ENCODE measurements at regions not wholly inside any gene's neighbourhood (a gene's known extent, or its start where the extent isn't known, plus 50 kb on each side); places are given as distances from the start of the nearest gene placed in this dataset.

- DNase-seq: no peak
These were observed 222.9 kb upstream of the RIOK2 start for GRCh38 chr5:97405941-97406340.

- DNase-seq: no peak
These were observed 224.1 kb upstream of the RIOK2 start for GRCh38 chr5:97406946-97407676.

- DNase-seq: no peak
These were observed 225.3 kb upstream of the RIOK2 start for GRCh38 chr5:97408331-97408730.

DNA sequence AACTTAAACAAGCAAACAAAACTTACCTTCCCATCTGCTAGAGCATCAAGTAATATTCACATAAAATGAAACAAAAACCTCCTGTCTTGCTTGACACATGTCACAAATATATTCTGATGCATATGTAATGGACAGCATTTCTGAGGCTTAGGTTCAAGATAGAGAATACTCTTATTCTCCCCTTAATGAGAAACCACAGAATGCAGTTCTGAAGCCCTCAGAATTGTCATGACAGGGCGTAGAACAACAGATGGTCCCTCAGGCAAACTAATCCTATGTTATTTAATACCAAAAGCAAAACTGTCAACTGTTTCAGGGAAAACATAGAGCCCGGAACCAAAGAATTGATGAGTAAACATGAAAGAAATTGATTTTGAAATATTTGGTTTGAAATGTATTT lies 229.9 kb upstream of the RIOK2 start:
- DNase-seq: no peak

- no peak for DNase-seq
These were observed 234.9 kb upstream of the RIOK2 start for GRCh38 chr5:97417986-97418385.

DNA sequence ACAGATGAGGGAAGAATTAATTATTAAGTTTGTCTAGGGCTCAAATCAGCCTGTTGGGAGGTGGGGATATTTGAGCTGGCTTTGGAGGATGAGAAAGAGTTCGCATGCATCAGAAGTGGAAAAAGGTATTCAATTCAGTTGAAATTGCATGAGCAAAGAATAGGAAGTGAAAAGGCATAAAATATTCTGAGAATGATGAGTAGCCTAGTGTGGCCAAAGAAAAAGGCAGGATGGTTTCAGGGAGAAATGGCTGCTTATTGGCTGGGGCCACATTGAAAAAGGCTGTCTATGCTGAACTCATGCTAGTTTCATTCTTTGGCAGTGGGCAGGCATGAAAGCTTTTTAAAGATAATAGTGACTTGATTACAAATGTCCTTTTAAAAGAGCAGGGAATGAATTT lies 235.4 kb upstream of the RIOK2 start:
- no peak for DNase-seq

DNA sequence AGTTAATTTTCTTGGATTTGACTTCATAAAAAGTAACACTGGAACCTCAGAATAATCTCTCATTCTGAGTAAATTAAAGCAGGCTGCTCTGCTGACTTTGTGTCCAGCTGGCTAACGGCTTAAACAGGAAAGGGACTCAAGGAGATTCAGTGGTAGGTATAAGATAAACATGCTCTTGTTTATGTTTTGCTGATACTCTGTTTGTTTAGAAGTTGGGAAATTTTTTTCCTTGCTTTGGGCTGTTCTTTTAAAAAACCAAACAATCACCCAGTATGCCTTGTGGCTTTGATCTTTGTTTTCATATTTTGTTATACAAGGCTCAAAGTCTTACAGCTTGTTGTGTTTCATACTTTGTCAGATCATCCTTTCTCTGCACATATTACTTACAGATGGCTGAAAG lies 237.6 kb upstream of the RIOK2 start:
- DNase-seq: no peak

DNA sequence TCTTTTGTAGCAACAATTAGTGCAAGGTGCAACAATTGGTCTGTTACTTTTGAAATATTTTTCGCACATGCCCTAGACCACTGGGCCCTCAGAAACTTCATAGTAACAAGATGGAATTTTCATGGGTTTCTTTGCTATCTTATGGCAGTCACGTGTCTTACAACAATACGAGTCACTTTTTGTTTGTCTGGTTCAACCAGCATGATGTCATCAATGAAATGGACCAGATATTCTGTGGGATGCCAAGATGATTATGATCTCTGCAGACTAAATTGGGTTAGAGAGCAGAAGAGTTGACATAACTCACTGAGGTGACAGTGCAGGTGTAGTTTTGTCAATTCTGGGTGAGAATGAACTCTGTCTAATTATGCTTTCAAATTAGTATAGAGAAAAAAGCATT lies 239.6 kb upstream of the RIOK2 start:
- no peak for DNase-seq

- DNase-seq: no peak
These were observed 242.5 kb upstream of the RIOK2 start for GRCh38 chr5:97425511-97425910.

DNA sequence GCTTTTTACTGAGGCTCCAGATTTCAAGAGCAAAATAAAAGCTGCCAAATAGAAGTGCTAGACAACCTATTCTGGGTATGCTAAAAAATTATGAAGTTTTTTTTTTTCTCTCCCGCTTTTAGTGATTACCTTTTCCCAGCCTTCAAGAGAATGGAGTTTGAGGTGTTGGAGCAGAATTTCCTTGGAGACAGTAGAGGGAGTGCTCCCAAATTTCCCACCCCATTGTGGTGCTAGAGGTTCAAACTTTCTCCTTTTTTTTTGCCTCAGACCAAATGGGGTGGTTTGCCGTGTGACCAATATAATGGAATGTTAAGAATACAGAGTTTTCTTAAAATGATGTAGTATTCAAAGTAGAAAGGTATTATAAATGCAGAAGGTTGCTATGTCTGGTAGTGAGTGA lies 244.2 kb upstream of the RIOK2 start:
- DNase-seq: no peak

DNA sequence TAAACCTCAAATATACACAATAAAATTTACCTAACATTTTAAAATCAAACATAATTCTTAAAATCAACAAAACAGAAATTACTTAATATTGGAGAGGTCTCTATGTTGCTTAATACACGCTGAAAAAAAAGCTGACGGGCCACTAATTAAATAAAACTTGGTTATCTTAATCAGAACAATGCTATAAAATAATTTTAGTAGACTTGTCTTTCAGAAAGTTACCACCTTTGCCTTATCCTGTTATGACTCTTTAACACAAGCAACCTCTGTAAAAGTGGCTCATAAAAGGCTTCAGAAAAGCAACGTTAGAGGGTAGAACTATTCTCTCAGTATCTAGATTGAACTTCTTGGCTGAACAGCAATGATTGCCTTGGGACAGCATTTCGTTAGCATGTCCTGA lies 251.0 kb upstream of the RIOK2 start:
- no peak for DNase-seq

GRCh38 chr5:97436405-97436804 lies 253.4 kb upstream of the RIOK2 start:
- no peak for DNase-seq

GRCh38 chr5:97443740-97444139 lies 260.7 kb upstream of the RIOK2 start:
- DNase-seq: no peak

- no peak for DNase-seq
These were observed 266.1 kb upstream of the RIOK2 start for GRCh38 chr5:97449172-97449571.

DNA sequence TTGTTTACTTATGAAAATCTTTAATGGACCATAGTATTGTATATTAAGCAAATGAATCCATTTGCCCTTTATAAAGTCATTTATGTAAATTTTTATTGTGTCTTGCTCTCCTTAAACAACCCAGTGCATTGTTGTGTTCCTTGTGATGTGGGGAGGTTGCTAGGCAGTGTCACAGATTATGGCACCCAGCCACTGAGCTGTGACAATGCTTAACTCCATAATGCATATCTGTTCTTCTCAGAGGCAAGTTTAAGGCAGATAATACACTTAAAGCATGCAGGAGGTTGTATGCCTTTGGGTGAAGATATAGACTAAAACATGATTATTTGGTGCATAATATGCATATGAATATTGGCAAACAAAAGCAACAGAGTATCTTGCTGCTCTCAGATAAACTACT lies 269.6 kb upstream of the RIOK2 start:
- DNase-seq: no peak

GRCh38 chr5:97453263-97453662 lies 270.2 kb upstream of the RIOK2 start:
- DNase-seq: no peak

- no peak for DNase-seq
These were observed 271.0 kb upstream of the RIOK2 start for GRCh38 chr5:97454015-97454414.

DNA sequence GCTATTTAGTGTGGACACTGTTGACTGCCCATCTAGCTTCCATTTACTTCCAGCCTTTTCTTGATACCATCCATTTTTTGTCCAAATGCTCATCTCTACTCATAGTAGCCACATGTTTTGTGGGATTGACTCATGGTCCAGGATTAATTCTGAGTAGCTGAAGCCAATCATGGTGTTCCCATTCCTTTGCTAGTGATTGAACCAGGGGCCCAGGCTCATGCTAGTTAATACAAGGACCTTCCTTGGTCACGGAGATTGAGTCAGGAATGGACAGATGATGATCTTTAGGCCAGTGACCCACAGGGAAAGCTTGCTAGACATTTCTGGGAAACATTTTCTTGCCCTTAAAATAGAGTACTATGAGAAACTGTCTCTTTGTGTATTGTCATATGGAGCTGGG lies 272.9 kb upstream of the RIOK2 start:
- DNase-seq: no peak

- no peak for DNase-seq
These were observed 275.8 kb upstream of the RIOK2 start for GRCh38 chr5:97458851-97459250.

DNA sequence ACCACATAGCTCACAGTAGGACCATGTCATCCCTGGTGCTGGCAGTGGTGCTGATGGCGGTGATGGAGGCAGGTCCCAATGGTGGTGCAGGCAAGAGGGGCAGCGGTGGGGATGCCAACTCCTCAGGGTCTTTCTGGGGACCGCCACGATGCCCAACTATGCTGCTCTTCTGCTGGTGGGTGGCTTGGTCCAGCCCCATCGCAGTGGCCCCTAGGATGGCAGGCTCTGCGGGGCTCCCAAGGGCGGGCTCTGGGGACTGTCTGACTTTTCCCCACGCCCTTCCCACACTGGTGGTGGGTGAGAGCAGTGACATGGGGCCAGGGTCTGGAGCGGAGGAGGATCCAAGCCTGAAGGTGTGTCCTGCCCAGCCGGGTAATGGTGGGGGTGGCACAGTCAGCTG lies 288.9 kb upstream of the RIOK2 start:
- no peak for DNase-seq

GRCh38 chr5:97475847-97476246 lies 292.8 kb upstream of the RIOK2 start:
- no peak for DNase-seq

GRCh38 chr5:97476852-97477534 lies 293.9 kb upstream of the RIOK2 start:
- DNase-seq: no peak

DNA sequence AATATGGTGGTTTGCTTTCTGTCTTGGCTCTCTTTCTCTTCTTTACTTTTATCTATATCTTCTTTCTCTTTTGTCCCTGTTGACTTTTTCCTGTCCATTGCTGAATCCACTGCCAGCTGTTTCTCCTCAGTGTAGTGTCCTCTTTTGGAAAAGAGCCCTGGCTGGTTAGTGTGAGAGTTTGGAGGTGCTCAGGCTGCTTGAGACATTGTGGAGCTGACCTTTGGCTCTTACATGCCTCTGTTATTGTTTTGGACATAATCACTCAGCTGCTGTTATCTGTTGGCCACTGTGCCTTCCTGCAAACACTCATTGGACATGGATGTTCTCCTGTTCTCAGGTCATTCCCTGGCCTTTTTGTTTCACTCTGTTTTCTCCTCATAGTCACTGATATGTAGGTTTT lies 295.4 kb upstream of the RIOK2 start:
- no peak for DNase-seq

- no peak for DNase-seq
These were observed 297.3 kb upstream of the RIOK2 start for GRCh38 chr5:97480313-97480712.

Data from right kidney (tissue), 1 donor.